ENCODE measurements at regions not wholly inside any gene's neighbourhood (a gene's known extent, or its start where the extent isn't known, plus 50 kb on each side); places are given as distances from the start of the nearest gene placed in this dataset.
A peak's percentile ranks its signal among the peaks of the same experiment; 100 is the strongest.

DNA sequence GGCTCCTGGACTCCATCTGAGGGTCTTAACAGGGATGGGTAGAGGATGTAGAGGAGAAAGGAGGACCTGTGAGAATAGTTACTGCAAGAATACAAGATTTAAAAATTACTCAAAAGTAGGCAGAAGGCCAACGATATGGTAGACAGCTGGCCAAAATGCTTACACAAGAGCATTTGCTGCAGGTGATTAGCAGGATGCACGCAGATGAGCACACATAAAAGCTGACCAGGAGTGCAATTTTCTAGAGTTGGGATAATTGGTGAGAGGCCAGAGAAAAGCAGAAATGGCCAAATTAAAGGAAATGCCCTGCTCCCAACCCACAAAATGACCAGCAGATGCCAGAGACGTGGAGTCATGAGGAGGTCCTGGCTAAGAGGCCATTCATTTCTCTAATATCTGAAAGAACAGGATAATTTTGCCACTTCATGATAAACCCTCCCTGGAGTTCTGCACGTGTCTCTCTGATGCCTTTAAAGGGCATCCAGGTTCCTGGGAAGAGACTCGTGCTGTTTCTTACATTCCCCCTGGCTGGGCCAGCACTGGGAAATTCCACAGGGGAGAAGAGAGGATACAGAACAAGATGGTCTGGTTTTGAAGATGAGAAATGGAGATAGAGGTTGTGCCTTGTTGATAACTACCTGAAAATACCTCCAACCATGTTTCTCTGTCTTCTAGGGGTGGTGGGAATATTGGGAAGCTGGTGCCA is 62.3 kb upstream of the KCNA3 start:
- Histone ChIP-seq H3K9me3 (no peaks in the 10 kb centered on the region), H3K27me3 (no peaks in the 10 kb centered on the region), H3K4me3 (no peak overlapping the region), H3K27ac (no peak overlapping the region), H3K36me3 (no peaks in the 10 kb centered on the region), H3K4me1 (no peaks in the 10 kb centered on the region)
- no peak for TF ChIP-seq POLR2AphosphoS5 (IDR thresholded peaks at IDR 0.05; ENCODE audit: insufficient read depth in 1 of 2, low read depth in 1 of 2)
- TF ChIP-seq, protein P1, sequence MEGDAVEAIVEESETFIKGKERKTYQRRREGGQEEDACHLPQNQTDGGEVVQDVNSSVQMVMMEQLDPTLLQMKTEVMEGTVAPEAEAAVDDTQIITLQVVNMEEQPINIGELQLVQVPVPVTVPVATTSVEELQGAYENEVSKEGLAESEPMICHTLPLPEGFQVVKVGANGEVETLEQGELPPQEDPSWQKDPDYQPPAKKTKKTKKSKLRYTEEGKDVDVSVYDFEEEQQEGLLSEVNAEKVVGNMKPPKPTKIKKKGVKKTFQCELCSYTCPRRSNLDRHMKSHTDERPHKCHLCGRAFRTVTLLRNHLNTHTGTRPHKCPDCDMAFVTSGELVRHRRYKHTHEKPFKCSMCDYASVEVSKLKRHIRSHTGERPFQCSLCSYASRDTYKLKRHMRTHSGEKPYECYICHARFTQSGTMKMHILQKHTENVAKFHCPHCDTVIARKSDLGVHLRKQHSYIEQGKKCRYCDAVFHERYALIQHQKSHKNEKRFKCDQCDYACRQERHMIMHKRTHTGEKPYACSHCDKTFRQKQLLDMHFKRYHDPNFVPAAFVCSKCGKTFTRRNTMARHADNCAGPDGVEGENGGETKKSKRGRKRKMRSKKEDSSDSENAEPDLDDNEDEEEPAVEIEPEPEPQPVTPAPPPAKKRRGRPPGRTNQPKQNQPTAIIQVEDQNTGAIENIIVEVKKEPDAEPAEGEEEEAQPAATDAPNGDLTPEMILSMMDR (IDR thresholded peaks at IDR 0.05), result no peak
- TF ChIP-seq POLR2A (IDR thresholded peaks at IDR 0.05), result no peak
- intact Hi-C loops (cut with DNase I), result no loop called here
- no peak for DNase-seq (ENCODE audit: extremely low spot score in 2 of 2)

DNA sequence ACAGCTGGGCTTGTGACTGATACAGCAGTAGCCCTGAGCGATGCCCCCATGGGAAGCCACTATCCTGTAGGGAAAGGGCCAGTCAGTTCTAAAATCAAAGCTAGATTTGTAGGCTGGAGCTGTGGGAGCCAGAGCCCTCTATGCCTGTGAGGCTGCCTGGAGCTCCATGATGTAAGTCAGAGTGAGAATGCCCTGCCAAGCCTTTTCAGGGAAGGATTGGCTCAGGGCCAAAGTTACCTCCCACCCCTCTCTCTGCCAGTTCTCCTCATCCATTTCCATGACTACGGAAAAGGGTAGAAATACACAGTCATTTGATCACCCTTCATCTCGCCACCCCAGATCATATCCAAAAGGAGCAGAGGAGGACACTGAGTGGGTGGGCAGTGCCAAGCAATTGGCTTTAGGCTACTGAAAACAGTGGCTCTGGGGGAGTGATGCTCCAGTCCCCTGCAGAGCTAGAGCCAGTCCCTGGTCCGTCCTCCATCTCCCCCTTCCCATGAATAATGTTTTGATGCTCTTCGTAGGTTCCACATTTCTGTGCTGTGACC is 59.5 kb upstream of the KCNA3 start:
- no peak for DNase-seq (ENCODE audit: extremely low spot score in 2 of 2)
- Histone ChIP-seq H3K36me3 (no peaks in the 10 kb centered on the region), H3K4me3 (no peak overlapping the region), H3K27ac (no peak overlapping the region), H3K4me1 (no peaks in the 10 kb centered on the region), H3K27me3 (no peaks in the 10 kb centered on the region), H3K9me3 (no peaks in the 10 kb centered on the region)
- intact Hi-C loops (cut with DNase I), result loop anchor here (2.0 kb wide), 1 partner anchor 39 kb away; no protein-coding TSS in a partner anchor
- TF ChIP-seq POLR2AphosphoS5 (IDR thresholded peaks at IDR 0.05; ENCODE audit: insufficient read depth in 1 of 2, low read depth in 1 of 2) (no peak), POLR2A (IDR thresholded peaks at IDR 0.05) (no peak)
- TF ChIP-seq, protein P1 (IDR thresholded peaks at IDR 0.05), result no peak

DNA sequence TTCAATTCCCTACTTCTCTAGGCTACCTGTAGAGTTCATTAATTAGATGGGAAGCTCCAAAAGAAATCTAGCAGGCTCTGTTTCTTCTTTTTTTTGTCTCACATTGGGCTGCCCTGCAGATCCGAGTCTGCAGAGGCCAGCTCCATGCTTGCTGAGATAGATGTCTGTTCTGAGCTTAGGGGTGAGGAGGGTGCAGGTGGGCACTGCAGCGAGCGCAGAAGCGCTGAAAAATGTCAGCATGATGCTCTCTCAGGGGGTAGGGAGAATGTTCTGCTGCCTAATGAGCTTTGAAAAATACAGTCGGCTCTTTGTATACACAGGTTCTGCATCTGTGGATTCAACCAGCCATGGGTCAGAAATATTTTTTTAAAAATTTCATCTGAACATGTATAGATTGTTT is 56.8 kb upstream of the KCNA3 start:
- intact Hi-C loops (cut with DNase I), result no loop called here
- TF ChIP-seq, protein P1 (IDR thresholded peaks at IDR 0.05), result no peak
- no peaks in the 10 kb centered on the region for H3K4me1 ChIP-seq

DNA sequence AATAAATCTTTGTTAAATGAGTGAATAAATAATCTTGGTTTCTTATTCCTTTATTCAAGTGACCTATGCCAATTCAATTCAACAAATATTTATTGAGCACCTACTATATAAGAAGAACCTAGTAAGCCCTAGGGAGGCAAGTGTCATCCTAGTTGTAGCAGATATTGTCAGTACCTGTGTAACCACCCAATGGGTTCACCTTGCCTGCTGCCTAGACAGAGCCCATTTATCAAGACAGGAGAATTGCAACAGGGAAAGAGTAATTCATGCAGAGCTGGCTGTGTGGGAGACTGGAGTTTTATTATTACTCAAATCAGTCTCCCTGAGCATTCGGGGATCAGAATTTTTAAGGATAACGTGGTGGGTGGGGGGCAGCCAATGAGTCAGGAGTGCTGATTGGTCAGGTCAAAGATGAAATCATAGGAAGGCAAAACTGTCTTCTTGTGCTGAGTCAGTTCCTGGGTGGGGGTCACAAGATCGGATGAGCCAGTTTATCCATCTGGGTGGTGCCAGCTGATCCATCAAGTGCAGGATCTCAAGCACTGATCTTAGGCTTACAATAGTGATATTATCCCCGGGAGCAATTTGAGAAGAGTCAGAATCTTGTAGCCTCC is 53.8 kb upstream of the KCNA3 start:
- Histone ChIP-seq H3K9me3 (no peaks in the 10 kb centered on the region), H3K27ac (no peak overlapping the region), H3K4me1 (no peaks in the 10 kb centered on the region), H3K36me3 (no peaks in the 10 kb centered on the region), H3K27me3 (no peaks in the 10 kb centered on the region), H3K4me3 (no peak overlapping the region)
- no peak for TF ChIP-seq POLR2AphosphoS5 (IDR thresholded peaks at IDR 0.05; ENCODE audit: insufficient read depth in 1 of 2, low read depth in 1 of 2)
- no peak for TF ChIP-seq POLR2A (IDR thresholded peaks at IDR 0.05)
- TF ChIP-seq, protein P1 (IDR thresholded peaks at IDR 0.05), result no peak
- intact Hi-C loops (cut with DNase I), result no loop called here
- no peak for DNase-seq (ENCODE audit: extremely low spot score in 2 of 2)

More for the DNA sequence above, 56.8 kb upstream of the KCNA3 start:
- Histone ChIP-seq H3K27ac (no peak overlapping the region), H3K36me3 (no peaks in the 10 kb centered on the region), H3K27me3 (no peaks in the 10 kb centered on the region), H3K4me3 (no peak overlapping the region), H3K9me3 (no peaks in the 10 kb centered on the region)
- DNase-seq (ENCODE audit: extremely low spot score in 2 of 2), result no peak

DNA sequence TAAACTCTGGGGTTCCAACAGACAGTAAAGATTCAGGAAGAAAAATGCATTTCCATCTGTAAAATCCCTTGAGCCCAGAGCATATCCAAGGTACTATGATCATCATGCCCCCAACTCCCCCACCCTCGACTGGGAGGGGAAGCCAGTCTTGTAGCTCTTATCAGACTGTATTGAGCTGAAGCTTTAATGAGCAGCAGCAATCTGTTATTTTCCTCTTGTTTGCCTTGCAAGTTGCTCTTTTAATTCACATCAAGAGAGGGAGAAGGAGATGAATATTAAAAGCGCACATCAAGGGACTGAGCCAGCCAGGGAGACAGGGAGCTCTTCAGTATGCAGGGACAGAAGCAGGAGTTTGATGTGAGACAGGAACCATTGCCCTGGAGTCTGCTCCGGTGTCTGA is 52.5 kb upstream of the KCNA3 start:
- no peaks in the 10 kb centered on the region for H3K4me1 ChIP-seq
- no peak overlapping the region for H3K27ac ChIP-seq
- H3K9me3 ChIP-seq, result no peaks in the 10 kb centered on the region
- intact Hi-C loops (cut with DNase I), result no loop called here
- TF ChIP-seq, protein P1 (IDR thresholded peaks at IDR 0.05), result no peak
- TF ChIP-seq POLR2AphosphoS5 (IDR thresholded peaks at IDR 0.05; ENCODE audit: insufficient read depth in 1 of 2, low read depth in 1 of 2), result no peak
- no peak for TF ChIP-seq POLR2A (IDR thresholded peaks at IDR 0.05)
- H3K27me3 ChIP-seq, result no peaks in the 10 kb centered on the region
- peak overlapping the region in 1 of 2 donors; percentile 3 for H3K4me3 ChIP-seq
- no peak for DNase-seq (ENCODE audit: extremely low spot score in 2 of 2)
- H3K36me3 ChIP-seq, result no peaks in the 10 kb centered on the region
